Caco-2 (cell line): ENCODE measurements at regions not wholly inside any gene's neighbourhood (a gene's known extent, or its start where the extent isn't known, plus 50 kb on each side); places are given as distances from the start of the nearest gene placed in this dataset.

Source experiments
- BruUV-seq: library from RNA; stranded (reverse); fragments of 400-500 nt; replicated peaks from 2 replicates; lab custom pipeline; 2021; lab: Mats Ljungman, UMichigan
- CTCF ChIA-PET: fragments of 300-600 bp; sonication (Branson Sonifier 250); formaldehyde crosslinking; loops from one replicate; lab custom pipeline; 2022; ENCODE audit warnings: antibody characterized with exemption; lab: Charles Lee
- POLR2A ChIA-PET: fragments of 300-600 bp; sonication (Branson Sonifier 250); formaldehyde crosslinking; loops from one replicate; lab custom pipeline; 2022; ENCODE audit warnings: antibody characterized with exemption; lab: Charles Lee
- DNase-seq, 2 experiments: peaks; one replicate each; pipeline versions ENCODE4 v3.0.0 to v3.0.0-alpha.2; 2020 to 2022
- H3K27me3 ChIP-seq: replicated peaks from 2 replicates; pipeline ENCODE4 v1.6.0; 2011; ENCODE audit warnings: low read length; ENCODE audit not compliant: control insufficient read depth, insufficient read depth
- H3K36me3 ChIP-seq: 2 replicates; pipeline ENCODE4 v1.5.1; 2011; ENCODE audit warnings: low read length; ENCODE audit not compliant: control insufficient read depth, insufficient read depth
- H3K4me1 ChIP-seq: fragments of 250-450 bp; sonication (Bioruptor Pico); 2 replicates; pipeline ENCODE4 v1.5.1; 2020; ENCODE audit warnings: mild to moderate bottlenecking
- H3K4me3 ChIP-seq: 2 replicates; pipeline ENCODE4 v1.5.1; 2011; ENCODE audit warnings: low read depth, mild to moderate bottlenecking, control low read depth, low read length
- H3K9me3 ChIP-seq: fragments of 250-450 bp; sonication (Bioruptor Pico); 2 replicates; pipeline ENCODE4 v1.5.1; 2020; ENCODE audit warnings: mild to moderate bottlenecking, moderate library complexity
- H3K27ac Mint-ChIP-seq: one replicate; pipeline ENCODE4 v1.8.0; 2022; ENCODE audit warnings: mixed read lengths; ENCODE audit not compliant: unreplicated experiment
- H3K27me3 Mint-ChIP-seq: one replicate; pipeline ENCODE4 v1.8.0; 2022; ENCODE audit warnings: mixed read lengths; ENCODE audit not compliant: insufficient read depth, unreplicated experiment
- H3K36me3 Mint-ChIP-seq: one replicate; pipeline ENCODE4 v1.8.0; 2022; ENCODE audit warnings: mild to moderate bottlenecking, mixed read lengths; ENCODE audit not compliant: insufficient read depth, unreplicated experiment
- H3K4me1 Mint-ChIP-seq: one replicate; pipeline ENCODE4 v1.8.0; 2022; ENCODE audit warnings: low read depth, mixed read lengths; ENCODE audit not compliant: unreplicated experiment
- H3K4me3 Mint-ChIP-seq: one replicate; pipeline ENCODE4 v1.8.0; 2022; ENCODE audit warnings: mild to moderate bottlenecking, moderate library complexity, mixed read lengths; ENCODE audit not compliant: unreplicated experiment
- H3K9me3 Mint-ChIP-seq: one replicate; pipeline ENCODE4 v1.8.0; 2022; ENCODE audit warnings: mixed read lengths; ENCODE audit not compliant: unreplicated experiment
- CTCF ChIP-seq, 2 experiments: fragments of 200-600 bp in 1 of 2; IDR thresholded peaks; 1 replicate in 1 of 2; 2 replicates in 1 of 2; pipeline versions ENCODE4 v1.5.1 to v1.8.0; 2011 to 2022; ENCODE audit warnings: antibody characterized with exemption in 1 of 2, control low read depth in 1 of 2, inconsistent platforms in 1 of 2, low read depth in 1 of 2, low read length in 1 of 2, mild to moderate bottlenecking in 1 of 2, moderate library complexity in 1 of 2; ENCODE audit not compliant: insufficient read depth in 1 of 2, severe bottlenecking in 1 of 2, unreplicated experiment in 1 of 2
- intact Hi-C: fragments of 100-400 bp; cut with micrococcal nuclease; formaldehyde crosslinking; loops from one replicate; pipeline ENCODE4 v1.10.0; 2022; ENCODE audit not compliant: unreplicated experiment

DNA sequence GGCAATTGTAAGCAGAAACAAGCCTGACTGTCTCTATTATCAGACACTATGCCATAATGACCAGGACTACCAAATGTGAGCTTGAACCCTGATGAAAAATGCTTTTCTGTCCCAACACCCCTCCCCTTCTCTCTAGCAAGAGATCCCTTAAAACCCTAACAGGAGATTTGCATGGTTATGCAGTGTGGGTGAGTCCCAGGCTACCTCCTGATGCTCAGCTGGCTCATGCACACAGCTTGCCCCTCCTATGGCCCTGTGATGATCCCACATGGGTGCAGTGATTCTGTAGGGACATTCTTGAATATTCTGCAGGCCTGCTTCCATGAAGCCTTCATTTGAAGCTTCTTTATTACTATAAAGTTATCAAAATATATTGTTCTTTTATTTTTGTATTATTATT lies 357.4 kb downstream of the AKAIN1 start:
- no peaks in the 10 kb centered on the region for H3K27me3 ChIP-seq
- no peaks in the 10 kb centered on the region for H3K36me3 Mint-ChIP-seq
- H3K4me1 Mint-ChIP-seq = no peaks in the 10 kb centered on the region
- no peak for TF ChIP-seq CTCF (IDR thresholded peaks at IDR 0.05; ENCODE audit: insufficient read depth in 1 of 2, low read depth in 1 of 2, low read length in 1 of 2, severe bottlenecking in 1 of 2, unreplicated experiment in 1 of 2)
- intact Hi-C loops = no loop called here
- H3K4me3 ChIP-seq = no peak overlapping the region
- no peaks in the 10 kb centered on the region for H3K4me1 ChIP-seq
- no peak overlapping the region for H3K27ac Mint-ChIP-seq
- CTCF ChIA-PET = no interaction called here
- H3K36me3 ChIP-seq = no peaks in the 10 kb centered on the region
- DNase-seq = no peak
- H3K9me3 Mint-ChIP-seq = no peaks in the 10 kb centered on the region
- H3K27me3 Mint-ChIP-seq = no peaks in the 10 kb centered on the region
- no peaks in the 10 kb centered on the region for H3K9me3 ChIP-seq
- H3K4me3 Mint-ChIP-seq = no peak overlapping the region
- POLR2A ChIA-PET = no interaction called here
- BruUV-seq = no TSS peak

- Histone ChIP-seq H3K4me3 (no peak overlapping the region), H3K36me3 (no peaks in the 10 kb centered on the region), H3K9me3 (no peaks in the 10 kb centered on the region), H3K27me3 (no peaks in the 10 kb centered on the region), H3K4me1 (no peaks in the 10 kb centered on the region)
- H3K27ac Mint-ChIP-seq = no peak overlapping the region
- no peaks in the 10 kb centered on the region for H3K9me3 Mint-ChIP-seq
- H3K4me1 Mint-ChIP-seq = no peaks in the 10 kb centered on the region
- H3K27me3 Mint-ChIP-seq = no peaks in the 10 kb centered on the region
- H3K36me3 Mint-ChIP-seq = no peaks in the 10 kb centered on the region
- no TSS peak for BruUV-seq
- intact Hi-C loops = no loop called here
- ChIA-PET POLR2A (no interaction called here), CTCF (no interaction called here)
- no peak for TF ChIP-seq CTCF (IDR thresholded peaks at IDR 0.05; ENCODE audit: insufficient read depth in 1 of 2, low read depth in 1 of 2, low read length in 1 of 2, severe bottlenecking in 1 of 2, unreplicated experiment in 1 of 2)
- H3K4me3 Mint-ChIP-seq = no peak overlapping the region
- DNase-seq = no peak
These were observed 360.9 kb downstream of the AKAIN1 start for GRCh38 chr18:4836141-4836540.

DNA sequence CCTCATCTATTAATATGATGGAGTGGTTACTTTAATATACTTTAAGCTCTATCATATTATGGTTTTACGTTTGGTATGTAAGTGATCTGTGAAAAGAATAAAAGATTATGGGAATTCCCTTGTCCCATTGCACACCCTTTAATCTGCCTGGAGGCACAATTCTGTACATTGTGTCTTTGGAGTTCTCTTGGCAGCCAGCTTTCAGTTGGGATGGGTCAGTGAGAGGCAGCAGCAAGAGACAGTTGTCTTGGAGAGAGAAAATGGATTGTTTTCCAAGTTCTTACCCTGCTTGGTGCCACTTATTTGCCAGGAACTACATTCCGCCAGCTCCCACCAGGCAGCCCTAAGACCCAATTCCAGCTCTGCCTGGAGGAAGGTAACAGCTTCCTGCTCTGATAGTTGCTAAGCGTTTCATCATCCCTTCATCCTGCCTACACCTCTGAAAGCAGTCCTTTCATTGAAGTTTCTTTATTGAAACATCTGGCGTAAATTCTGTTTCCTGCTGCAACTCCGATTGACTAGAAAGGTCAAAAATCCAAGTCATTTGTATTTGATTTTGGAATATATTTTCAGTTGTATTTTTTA lies 365.2 kb downstream of the AKAIN1 start:
- Mint-ChIP-seq H3K27ac (no peak overlapping the region), H3K4me1 (no peaks in the 10 kb centered on the region), H3K9me3 (no peaks in the 10 kb centered on the region), H3K4me3 (no peak overlapping the region), H3K27me3 (no peaks in the 10 kb centered on the region), H3K36me3 (no peaks in the 10 kb centered on the region)
- ChIA-PET POLR2A (no interaction called here), CTCF (no interaction called here)
- intact Hi-C loops = no loop called here
- Histone ChIP-seq H3K4me3 (no peak overlapping the region), H3K36me3 (no peaks in the 10 kb centered on the region), H3K9me3 (no peaks in the 10 kb centered on the region), H3K4me1 (no peaks in the 10 kb centered on the region), H3K27me3 (no peaks in the 10 kb centered on the region)
- DNase-seq = no peak
- no TSS peak for BruUV-seq
- no peak for TF ChIP-seq CTCF (IDR thresholded peaks at IDR 0.05; ENCODE audit: insufficient read depth in 1 of 2, low read depth in 1 of 2, low read length in 1 of 2, severe bottlenecking in 1 of 2, unreplicated experiment in 1 of 2)
